Brain microvascular endothelial cell (primary cell): ENCODE measurements at regions not wholly inside any gene's neighbourhood (a gene's known extent, or its start where the extent isn't known, plus 50 kb on each side); places are given as distances from the start of the nearest gene placed in this dataset.

Experiments used
- DNase-seq: peaks from one replicate; pipeline ENCODE4 v3.0.0-alpha.2; 2020
- H3K27ac ChIP-seq: fragments of 250-450 bp; sonication (Bioruptor Pico); 2 replicates; pipeline ENCODE4 v1.5.1; 2020; ENCODE audit warnings: mild to moderate bottlenecking, moderate library complexity
- H3K27me3 ChIP-seq: fragments of 250-450 bp; sonication (Bioruptor Pico); replicated peaks from 2 replicates; pipeline ENCODE4 v1.5.1; 2020; ENCODE audit warnings: mild to moderate bottlenecking
- H3K36me3 ChIP-seq: fragments of 250-450 bp; sonication (Bioruptor Pico); replicated peaks from 2 replicates; pipeline ENCODE4 v1.5.1; 2020; ENCODE audit warnings: mild to moderate bottlenecking
- H3K4me3 ChIP-seq: 2 replicates; pipeline ENCODE4 v1.5.1; 2011; ENCODE audit warnings: low read depth, mild to moderate bottlenecking, control low read depth, low read length, moderate library complexity
- CTCF ChIP-seq: IDR thresholded peaks from 2 replicates; pipeline ENCODE4 v1.5.1; 2011; ENCODE audit warnings: low read depth, mild to moderate bottlenecking, moderate library complexity, low read length, control low read depth, inconsistent platforms; ENCODE audit errors: missing control alignments
- in situ Hi-C: cut with HindIII; loops from 2 replicates; pipeline ENCODE4 v1.10.0; 2017; ENCODE audit warnings: low sequenced_read_pairs, low pct_ligation_motif_present

DNA sequence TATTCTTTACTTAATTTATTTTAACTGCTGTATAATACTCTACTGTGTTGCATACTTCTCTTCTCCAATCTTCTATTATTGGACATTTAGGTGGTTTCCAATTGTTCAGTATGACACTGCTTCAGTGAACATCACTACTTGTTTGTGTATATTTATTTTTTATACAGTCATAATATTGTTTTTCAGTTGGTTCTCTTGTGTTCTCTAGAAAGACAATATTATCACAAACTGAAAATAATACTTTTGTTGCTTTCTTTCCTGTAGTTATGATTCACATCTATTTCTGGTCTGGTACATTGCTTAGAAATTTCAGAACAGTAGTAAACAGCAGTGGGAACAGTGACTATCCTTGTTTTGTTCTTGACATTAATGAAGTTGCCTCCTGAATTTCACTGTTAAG lies 62.8 kb upstream of the GTSF1L start:
- no peak overlapping the region for H3K4me3 ChIP-seq
- no peak overlapping the region for H3K27ac ChIP-seq
- no peaks in the 10 kb centered on the region for H3K27me3 ChIP-seq
- in situ Hi-C loops = no loop called here
- no peak for TF ChIP-seq CTCF
- DNase-seq = no peak
- no peaks in the 10 kb centered on the region for H3K36me3 ChIP-seq

DNA sequence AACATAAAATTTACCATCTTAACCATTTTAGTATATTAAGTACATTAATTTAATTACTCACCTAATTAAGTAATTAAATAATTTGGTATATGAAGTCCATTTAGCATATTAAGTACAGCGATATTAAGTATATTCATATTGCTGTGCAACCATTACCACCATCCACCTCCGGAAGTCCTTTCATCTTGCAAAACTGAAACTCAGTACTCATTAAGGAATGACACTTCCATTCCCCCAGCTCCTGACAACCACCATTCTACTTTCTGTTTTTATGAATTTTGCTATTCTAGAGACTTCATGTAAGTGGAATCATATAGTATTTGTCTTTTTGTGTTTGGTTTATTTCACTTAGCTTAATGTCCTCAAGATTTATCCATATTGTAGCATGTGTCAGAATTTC lies 61.1 kb upstream of the GTSF1L start:
- no peak for DNase-seq
- in situ Hi-C loops = no loop called here
- no peak overlapping the region for H3K27ac ChIP-seq
- H3K36me3 ChIP-seq = no peaks in the 10 kb centered on the region
- H3K27me3 ChIP-seq = no peaks in the 10 kb centered on the region
- no peak overlapping the region for H3K4me3 ChIP-seq
- no peak for TF ChIP-seq CTCF

GRCh38 chr20:43786885-43787284 lies 60.1 kb upstream of the GTSF1L start:
- no peak for DNase-seq
- Histone ChIP-seq H3K4me3 (no peak overlapping the region), H3K27ac (no peak overlapping the region), H3K27me3 (no peaks in the 10 kb centered on the region), H3K36me3 (no peaks in the 10 kb centered on the region)
- in situ Hi-C loops = no loop called here
- TF ChIP-seq CTCF = no peak

- in situ Hi-C loops = no loop called here
- no peak for DNase-seq
- no peak overlapping the region for H3K27ac ChIP-seq
- no peak for TF ChIP-seq CTCF
- no peak overlapping the region for H3K4me3 ChIP-seq
- H3K36me3 ChIP-seq = no peaks in the 10 kb centered on the region
- no peaks in the 10 kb centered on the region for H3K27me3 ChIP-seq
Observed at GRCh38 chr20:43781215-43781614, 54.4 kb upstream of the GTSF1L start.

GRCh38 chr20:43778375-43778774 lies 51.6 kb upstream of the GTSF1L start:
- in situ Hi-C loops = no loop called here
- Histone ChIP-seq H3K27ac (no peak overlapping the region), H3K4me3 (no peak overlapping the region), H3K36me3 (no peaks in the 10 kb centered on the region), H3K27me3 (no peaks in the 10 kb centered on the region)
- DNase-seq = no peak
- TF ChIP-seq CTCF = no peak

- H3K4me3 ChIP-seq = no peak overlapping the region
- no peaks in the 10 kb centered on the region for H3K27me3 ChIP-seq
- TF ChIP-seq CTCF = no peak
- no peak overlapping the region for H3K27ac ChIP-seq
- H3K36me3 ChIP-seq = no peaks in the 10 kb centered on the region
- in situ Hi-C loops = no loop called here
- no peak for DNase-seq
Observed at GRCh38 chr20:43776691-43777090, 49.9 kb upstream of the GTSF1L start.
